Choroid plexus epithelial cell (primary cell): ENCODE measurements at regions not wholly inside any gene's neighbourhood (a gene's known extent, or its start where the extent isn't known, plus 50 kb on each side); places are given as distances from the start of the nearest gene placed in this dataset.

Experiments used
- DNase-seq: peaks from one replicate; pipeline ENCODE4 v3.0.0-alpha.2; 2010; ENCODE audit warnings: low read depth
- H3K4me3 ChIP-seq: 2 replicates; pipeline ENCODE4 v1.5.1; 2011; ENCODE audit warnings: low read depth, mild to moderate bottlenecking, control low read depth, low read length, moderate library complexity
- TF ChIP-seq, protein P1 (sequence below): conservative IDR thresholded peaks from 2 replicates; pipeline ENCODE4 v1.5.1; 2011; ENCODE audit warnings: low read depth, mild to moderate bottlenecking, control low read depth, inconsistent platforms, low read length, moderate library complexity

DNA sequence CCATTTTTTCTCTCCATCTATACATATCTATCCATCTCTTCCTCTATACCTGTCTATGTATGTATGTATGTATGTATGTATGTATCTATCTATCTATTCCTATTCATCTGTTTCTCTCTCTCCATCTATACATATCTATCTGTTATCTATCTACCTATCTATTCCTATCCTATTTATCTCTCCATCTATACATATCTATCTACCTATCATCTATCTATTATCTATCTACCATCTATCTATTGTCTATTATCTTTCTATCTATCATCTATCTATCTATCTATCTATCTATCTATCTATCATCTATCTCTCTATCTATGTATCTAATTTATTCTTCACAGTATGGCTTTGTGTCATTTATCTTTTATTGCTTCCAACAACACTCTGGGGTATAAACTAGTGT lies 1124.4 kb downstream of the TYW1 start:
- TF ChIP-seq, protein P1, sequence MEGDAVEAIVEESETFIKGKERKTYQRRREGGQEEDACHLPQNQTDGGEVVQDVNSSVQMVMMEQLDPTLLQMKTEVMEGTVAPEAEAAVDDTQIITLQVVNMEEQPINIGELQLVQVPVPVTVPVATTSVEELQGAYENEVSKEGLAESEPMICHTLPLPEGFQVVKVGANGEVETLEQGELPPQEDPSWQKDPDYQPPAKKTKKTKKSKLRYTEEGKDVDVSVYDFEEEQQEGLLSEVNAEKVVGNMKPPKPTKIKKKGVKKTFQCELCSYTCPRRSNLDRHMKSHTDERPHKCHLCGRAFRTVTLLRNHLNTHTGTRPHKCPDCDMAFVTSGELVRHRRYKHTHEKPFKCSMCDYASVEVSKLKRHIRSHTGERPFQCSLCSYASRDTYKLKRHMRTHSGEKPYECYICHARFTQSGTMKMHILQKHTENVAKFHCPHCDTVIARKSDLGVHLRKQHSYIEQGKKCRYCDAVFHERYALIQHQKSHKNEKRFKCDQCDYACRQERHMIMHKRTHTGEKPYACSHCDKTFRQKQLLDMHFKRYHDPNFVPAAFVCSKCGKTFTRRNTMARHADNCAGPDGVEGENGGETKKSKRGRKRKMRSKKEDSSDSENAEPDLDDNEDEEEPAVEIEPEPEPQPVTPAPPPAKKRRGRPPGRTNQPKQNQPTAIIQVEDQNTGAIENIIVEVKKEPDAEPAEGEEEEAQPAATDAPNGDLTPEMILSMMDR = no peak
- no peak overlapping the region for H3K4me3 ChIP-seq
- DNase-seq = no peak

DNA sequence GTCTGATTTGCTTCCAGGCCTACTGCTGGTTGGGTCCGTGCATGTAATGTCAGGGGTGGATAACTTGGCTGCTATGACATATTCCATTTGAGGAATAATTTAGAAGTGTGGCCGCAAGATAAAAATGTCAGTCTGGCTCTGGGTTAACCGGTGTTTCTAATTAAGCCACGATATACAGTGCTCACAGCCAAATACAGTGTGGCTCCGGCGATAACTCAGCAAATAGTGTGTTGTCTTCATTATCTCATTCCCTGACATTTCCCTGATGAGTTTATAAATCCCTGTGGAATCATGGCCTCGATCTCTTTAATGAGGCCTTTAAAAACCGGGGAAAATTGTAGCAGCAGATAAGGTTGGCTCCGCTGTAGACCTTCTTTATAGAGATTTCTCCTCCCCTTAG lies 1125.0 kb downstream of the TYW1 start:
- TF ChIP-seq, protein P1 = no peak
- H3K4me3 ChIP-seq = no peak overlapping the region
- no peak for DNase-seq

DNA sequence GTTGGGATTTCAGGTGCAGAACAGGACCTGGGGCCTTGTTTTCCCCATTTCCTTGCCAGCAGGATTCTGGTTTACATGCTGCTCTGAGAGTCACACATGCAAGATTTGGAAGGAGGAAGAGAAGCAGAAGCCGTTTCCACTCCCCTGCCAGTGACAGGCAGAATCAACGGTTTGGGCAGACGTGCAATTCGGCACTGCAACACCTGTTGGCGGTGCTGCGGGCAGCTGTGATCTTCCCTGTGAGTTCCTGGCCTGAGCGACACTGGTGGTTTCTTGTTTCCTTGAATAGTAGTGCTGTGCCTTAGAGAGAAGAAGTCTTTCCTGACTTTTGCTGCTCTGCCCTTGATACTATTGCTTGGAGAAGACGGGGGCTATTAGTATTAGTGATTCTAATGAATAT lies 1126.2 kb downstream of the TYW1 start:
- no peak overlapping the region for H3K4me3 ChIP-seq
- TF ChIP-seq, protein P1 = no peak

DNA sequence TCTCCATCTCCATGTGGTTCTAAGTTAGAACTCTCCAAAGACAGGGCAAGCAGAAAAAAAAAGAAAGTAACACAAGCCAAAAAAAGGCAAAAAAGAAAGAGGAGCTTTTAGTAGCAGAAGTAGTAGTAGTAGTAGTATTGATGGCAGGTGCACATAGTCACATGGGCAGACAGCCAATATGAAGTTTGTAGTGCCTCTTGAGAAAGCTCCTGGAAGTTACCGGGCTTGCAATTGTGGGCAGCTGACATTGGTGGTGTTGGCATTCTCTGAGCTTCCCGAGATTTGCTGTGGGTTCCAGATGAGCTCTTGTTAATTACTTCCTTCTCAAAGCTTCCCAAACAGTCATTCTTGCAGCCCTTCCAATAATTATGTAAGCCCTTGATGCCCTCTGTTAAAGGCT lies 1128.5 kb downstream of the TYW1 start:
- H3K4me3 ChIP-seq = no peak overlapping the region
- TF ChIP-seq, protein P1 = no peak
- DNase-seq = no peak

More for the DNA sequence above, 1126.2 kb downstream of the TYW1 start:
- DNase-seq = no peak

DNA sequence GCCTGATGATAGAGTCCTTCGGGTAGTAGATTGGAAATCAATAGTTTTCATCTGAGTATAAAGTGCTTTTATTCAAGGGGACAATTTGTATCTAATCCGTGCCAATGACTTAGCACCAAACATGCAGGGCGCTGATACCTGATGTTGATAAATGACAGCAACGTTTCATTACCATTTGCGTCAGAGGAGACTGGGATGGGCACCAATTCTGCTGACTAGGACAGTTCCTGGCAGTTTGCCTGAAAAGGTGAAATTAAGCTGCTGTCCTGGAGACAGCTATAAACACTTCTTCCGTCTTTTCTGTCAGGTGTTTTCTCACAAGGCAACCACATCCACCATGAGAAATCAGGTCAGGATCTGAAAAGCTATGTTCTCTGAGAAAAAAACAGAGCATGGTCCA lies 1136.4 kb downstream of the TYW1 start:
- DNase-seq = no peak
- TF ChIP-seq, protein P1 = no peak
- no peak overlapping the region for H3K4me3 ChIP-seq

DNA sequence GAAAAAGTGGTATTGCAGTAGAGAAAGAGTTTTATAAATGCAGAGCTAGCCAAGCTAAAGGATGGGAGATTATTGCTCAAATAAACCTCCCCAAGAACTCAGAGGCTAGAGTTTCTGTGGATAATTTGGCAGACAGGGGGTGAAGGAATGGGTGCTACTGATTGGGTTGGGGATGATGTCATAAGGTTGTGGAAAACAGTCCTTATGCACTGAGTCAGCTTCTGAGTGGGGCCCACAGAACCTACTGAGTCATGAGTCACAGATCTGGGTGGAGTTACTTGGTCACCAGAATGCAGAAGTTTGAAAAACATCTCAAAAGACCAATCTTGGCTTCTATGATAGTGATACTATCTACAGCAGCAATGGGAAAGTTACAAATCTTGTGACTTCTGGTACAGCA lies 1146.7 kb downstream of the TYW1 start:
- TF ChIP-seq, protein P1 = no peak
- H3K4me3 ChIP-seq = no peak overlapping the region
- no peak for DNase-seq

DNA sequence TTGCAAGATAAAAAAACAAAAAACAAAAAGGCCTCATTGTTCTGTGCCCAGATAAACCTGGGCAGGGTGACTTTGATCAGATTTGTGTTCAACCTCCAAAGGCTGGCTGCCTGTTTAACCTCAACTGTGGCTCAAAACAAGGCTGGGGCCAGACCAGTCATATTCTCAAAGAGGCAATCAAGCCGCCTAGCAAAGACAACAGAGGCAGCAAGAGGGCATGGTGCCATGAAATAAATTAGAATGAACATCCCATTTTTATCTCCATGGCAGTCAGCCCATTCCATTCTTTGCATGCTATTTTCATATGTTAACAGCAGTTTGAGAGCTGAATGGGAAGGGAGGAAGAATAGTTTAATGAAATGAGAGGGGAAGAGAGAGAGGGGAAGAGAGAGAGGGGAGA lies 1150.3 kb downstream of the TYW1 start:
- DNase-seq = no peak
- no peak overlapping the region for H3K4me3 ChIP-seq
- TF ChIP-seq, protein P1 = no peak
